ENCODE measurements at regions not wholly inside any gene's neighbourhood (a gene's known extent, or its start where the extent isn't known, plus 50 kb on each side); places are given as distances from the start of the nearest gene placed in this dataset.

GRCh38 chr9:2299843-2300205, 284.7 kb downstream of the SMARCA2 start:
- intact Hi-C loops (cut with DNase I; ENCODE audit: low total_unique reads), result no loop called here
- no peak for DNase-seq
- no peak for TF ChIP-seq POLR2A (IDR thresholded peaks at IDR 0.05)
- no peak for TF ChIP-seq CTCF (IDR thresholded peaks at IDR 0.05)
- Histone ChIP-seq H3K27ac (no peak overlapping the region), H3K9me3 (no peaks in the 10 kb centered on the region), H3K27me3 (no peaks in the 10 kb centered on the region), H3K4me3 (no peak overlapping the region), H3K4me1 (no peaks in the 10 kb centered on the region), H3K36me3 (no peaks in the 10 kb centered on the region)

GRCh38 chr9:2300325-2300724, 285.2 kb downstream of the SMARCA2 start:
- TF ChIP-seq CTCF (IDR thresholded peaks at IDR 0.05) (no peak), POLR2A (IDR thresholded peaks at IDR 0.05) (no peak)
- Histone ChIP-seq H3K36me3 (no peaks in the 10 kb centered on the region), H3K27me3 (no peaks in the 10 kb centered on the region), H3K9me3 (no peaks in the 10 kb centered on the region), H3K27ac (no peak overlapping the region), H3K4me1 (no peaks in the 10 kb centered on the region), H3K4me3 (no peak overlapping the region)
- DNase-seq, result no peak
- intact Hi-C loops (cut with DNase I; ENCODE audit: low total_unique reads), result no loop called here

GRCh38 chr9:2302606-2303005, 287.5 kb downstream of the SMARCA2 start:
- no peaks in the 10 kb centered on the region for H3K9me3 ChIP-seq
- TF ChIP-seq CTCF (IDR thresholded peaks at IDR 0.05) (no peak), POLR2A (IDR thresholded peaks at IDR 0.05) (no peak)
- H3K27ac ChIP-seq, result no peak overlapping the region

GRCh38 chr9:2303056-2303455, 287.9 kb downstream of the SMARCA2 start:
- DNase-seq, result no peak
- no peak for TF ChIP-seq POLR2A (IDR thresholded peaks at IDR 0.05)
- no peak for TF ChIP-seq CTCF (IDR thresholded peaks at IDR 0.05)
- intact Hi-C loops (cut with DNase I; ENCODE audit: low total_unique reads), result no loop called here

More at GRCh38 chr9:2302606-2303005, 287.5 kb downstream of the SMARCA2 start:
- intact Hi-C loops (cut with DNase I; ENCODE audit: low total_unique reads), result no loop called here
- no peak for DNase-seq
- Histone ChIP-seq H3K27me3 (no peaks in the 10 kb centered on the region), H3K4me3 (no peak overlapping the region), H3K4me1 (no peaks in the 10 kb centered on the region), H3K36me3 (no peaks in the 10 kb centered on the region)

GRCh38 chr9:2307480-2307879, 292.3 kb downstream of the SMARCA2 start:
- TF ChIP-seq POLR2A (IDR thresholded peaks at IDR 0.05), result no peak
- TF ChIP-seq CTCF (IDR thresholded peaks at IDR 0.05), result no peak
- H3K4me3 ChIP-seq, result no peak overlapping the region

More at GRCh38 chr9:2303056-2303455, 287.9 kb downstream of the SMARCA2 start:
- no peaks in the 10 kb centered on the region for H3K9me3 ChIP-seq
- H3K36me3 ChIP-seq, result no peaks in the 10 kb centered on the region
- no peak overlapping the region for H3K27ac ChIP-seq
- no peak overlapping the region for H3K4me3 ChIP-seq
- H3K27me3 ChIP-seq, result no peaks in the 10 kb centered on the region
- H3K4me1 ChIP-seq, result no peaks in the 10 kb centered on the region

More at GRCh38 chr9:2307480-2307879, 292.3 kb downstream of the SMARCA2 start:
- Histone ChIP-seq H3K27me3 (no peaks in the 10 kb centered on the region), H3K9me3 (peaks cover 0 to 9% of the 10 kb centered on the region in 2 donors), H3K27ac (no peak overlapping the region), H3K36me3 (no peaks in the 10 kb centered on the region), H3K4me1 (no peaks in the 10 kb centered on the region)
- intact Hi-C loops (cut with DNase I; ENCODE audit: low total_unique reads), result no loop called here
- DNase-seq, result no peak
